PC-3 (cell line): ENCODE measurements at regions not wholly inside any gene's neighbourhood (a gene's known extent, or its start where the extent isn't known, plus 50 kb on each side); places are given as distances from the start of the nearest gene placed in this dataset.

Experiments used
- ATAC-seq: fragments of 200-7000 bp; cut with Tn5 transposase; 2 replicates; pipeline ENCODE4 v1.9.1; 2020; ENCODE audit warnings: mild to moderate bottlenecking, moderate library complexity
- BruUV-seq: library from RNA; stranded (reverse); fragments of 400-500 nt; replicated peaks from 2 replicates; lab custom pipeline; 2021; lab: Mats Ljungman, UMichigan
- CTCF ChIA-PET: fragments of 300-600 bp; sonication (Branson Sonifier 250); formaldehyde crosslinking; loops from one replicate; lab custom pipeline; 2022; ENCODE audit warnings: antibody characterized with exemption; lab: Charles Lee
- POLR2A ChIA-PET: fragments of 300-600 bp; sonication (Branson Sonifier 250); formaldehyde crosslinking; loops from one replicate; lab custom pipeline; 2022; ENCODE audit warnings: antibody characterized with exemption; ENCODE audit not compliant: unreplicated experiment; lab: Charles Lee
- DNase-seq: peaks from one replicate; pipeline ENCODE4 v3.0.0-alpha.2; 2015
- H2AFZ ChIP-seq: fragments of 300-600 bp; sonication (generic); 2 replicates; pipeline ENCODE4 v1.6.0; 2016; ENCODE audit warnings: antibody characterized with exemption, low read length
- H3F3A ChIP-seq: fragments of 300-600 bp; sonication (generic); one replicate; pipeline ENCODE4 v1.6.0; 2017; ENCODE audit warnings: antibody characterized with exemption, low read length, control low read depth, mild to moderate bottlenecking; ENCODE audit not compliant: unreplicated experiment
- H3K27ac ChIP-seq: fragments of 300-600 bp; sonication (generic); 2 replicates; pipeline ENCODE4 v1.5.1; 2016; ENCODE audit warnings: mild to moderate bottlenecking, low read length
- H3K27me3 ChIP-seq: fragments of 300-600 bp; sonication (generic); 2 replicates; pipeline ENCODE4 v1.6.1; 2016; ENCODE audit warnings: low read length, mixed read lengths
- H3K36me3 ChIP-seq: fragments of 300-600 bp; sonication (generic); 2 replicates; pipeline ENCODE4 v1.6.1; 2016; ENCODE audit warnings: low read depth, mixed run types, low read length, mixed read lengths
- H3K4me1 ChIP-seq: fragments of 300-600 bp; sonication (generic); 2 replicates; pipeline ENCODE4 v1.5.1; 2016; ENCODE audit warnings: low read length; ENCODE audit not compliant: insufficient read depth
- H3K4me2 ChIP-seq: fragments of 300-600 bp; sonication (generic); 2 replicates; pipeline ENCODE4 v1.6.0; 2016; ENCODE audit warnings: low read length
- H3K4me3 ChIP-seq: fragments of 300-600 bp; sonication (generic); 2 replicates; pipeline ENCODE4 v1.5.1; 2016; ENCODE audit warnings: mild to moderate bottlenecking, low read length, mixed read lengths
- H3K79me2 ChIP-seq: fragments of 300-600 bp; sonication (generic); 2 replicates; pipeline ENCODE4 v1.6.1; 2017; ENCODE audit warnings: low read length, mixed read lengths
- H3K9ac ChIP-seq: fragments of 300-600 bp; sonication (generic); 2 replicates; pipeline ENCODE4 v1.6.0; 2016; ENCODE audit warnings: mild to moderate bottlenecking, low read length
- H3K9me2 ChIP-seq: fragments of 300-600 bp; sonication (generic); replicated peaks from 2 replicates; pipeline ENCODE4 v1.6.1; 2016; ENCODE audit warnings: mixed run types, low read length, mixed read lengths
- H3K9me3 ChIP-seq: fragments of 300-600 bp; sonication (generic); 2 replicates; pipeline ENCODE4 v1.6.1; 2016; ENCODE audit warnings: low read length, mixed read lengths
- H4K20me1 ChIP-seq: fragments of 300-600 bp; sonication (generic); 2 replicates; pipeline ENCODE4 v1.6.1; 2016; ENCODE audit warnings: low read length, mixed read lengths
- EZH2 ChIP-seq: fragments of 300-600 bp; sonication (generic); IDR thresholded peaks from one replicate; pipeline ENCODE4 v1.6.1; 2017; ENCODE audit warnings: antibody characterized with exemption, mild to moderate bottlenecking, low read length; ENCODE audit not compliant: unreplicated experiment
- EZH2phosphoT487 ChIP-seq: fragments of 300-600 bp; sonication (generic); IDR thresholded peaks from 2 replicates; pipeline ENCODE4 v1.6.1; 2018; ENCODE audit warnings: mild to moderate bottlenecking, antibody characterized with exemption, low read length, borderline replicate concordance
- intact Hi-C: fragments of 100-400 bp; cut with micrococcal nuclease; formaldehyde crosslinking; loops from 2 replicates; pipeline ENCODE4 v1.9.0; 2023
- TF ChIP-seq, protein P1 (sequence below): fragments of 300-600 bp; sonication (generic); conservative IDR thresholded peaks from 2 replicates; pipeline ENCODE4 v1.5.1; 2017; ENCODE audit warnings: antibody characterized with exemption, low read depth, mild to moderate bottlenecking, low read length

DNA sequence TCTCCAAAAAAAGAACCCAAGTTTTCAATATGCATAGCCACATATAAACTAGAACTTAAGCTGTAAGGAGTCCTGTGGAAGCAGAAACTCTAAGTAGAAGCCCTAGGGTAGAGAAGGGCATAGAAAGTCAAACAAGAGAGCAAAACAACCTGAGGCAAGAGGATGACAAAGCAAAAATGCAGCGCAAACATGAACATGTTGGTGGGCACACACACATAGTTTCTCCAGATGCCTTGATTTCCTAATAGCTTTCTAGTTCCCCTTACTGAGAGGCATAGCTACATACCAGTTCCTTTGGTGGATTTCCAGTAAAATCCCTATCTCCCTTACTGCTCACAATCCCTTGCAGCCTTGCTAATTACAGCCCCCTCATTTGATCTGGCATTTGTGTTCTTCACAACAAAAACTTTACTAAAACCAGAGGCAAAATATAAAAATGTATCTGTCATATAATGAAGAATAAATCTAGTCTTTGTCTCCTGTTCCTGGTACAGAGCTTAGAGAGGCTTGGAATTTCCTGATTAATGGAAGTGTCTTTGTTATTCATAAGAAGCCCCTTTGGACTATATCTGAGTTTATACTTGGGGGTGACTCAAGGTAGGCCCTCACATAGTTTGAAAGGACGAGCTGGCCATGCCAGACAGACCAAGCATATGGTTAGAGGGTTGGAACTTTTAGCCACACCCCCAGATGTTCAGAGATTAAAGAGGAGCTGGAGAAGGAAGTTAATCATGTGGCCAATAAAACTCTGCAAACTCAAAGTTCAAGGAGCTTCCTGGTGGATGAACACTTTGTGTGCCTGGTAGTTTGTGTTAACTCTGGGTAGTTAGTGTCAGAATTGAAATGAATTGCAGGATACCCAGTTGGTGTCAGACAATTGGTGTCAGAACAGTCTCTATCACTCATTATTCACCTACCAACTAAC is 52.7 kb upstream of the ZCCHC13 start:
- Histone ChIP-seq H3K4me3 (no peak overlapping the region), H2AFZ (no peak overlapping the region), H3K79me2 (no peaks in the 10 kb centered on the region), H3K36me3 (peaks cover 14% of the 10 kb centered on the region), H3K4me1 (peaks cover 19% of the 10 kb centered on the region), H3K4me2 (no peak overlapping the region), H3K27me3 (no peaks in the 10 kb centered on the region), H3K9me2 (no peaks in the 10 kb centered on the region), H3K9me3 (no peaks in the 10 kb centered on the region), H3K27ac (no peak overlapping the region), H3K9ac (no peak overlapping the region), H3F3A (no peaks in the 10 kb centered on the region), H4K20me1 (no peaks in the 10 kb centered on the region)
- intact Hi-C loops: no loop called here
- ATAC-seq: peak; percentile 67
- BruUV-seq: no TSS peak
- peak; percentile 38 for DNase-seq
- no peak for TF ChIP-seq EZH2
- TF ChIP-seq, protein P1, sequence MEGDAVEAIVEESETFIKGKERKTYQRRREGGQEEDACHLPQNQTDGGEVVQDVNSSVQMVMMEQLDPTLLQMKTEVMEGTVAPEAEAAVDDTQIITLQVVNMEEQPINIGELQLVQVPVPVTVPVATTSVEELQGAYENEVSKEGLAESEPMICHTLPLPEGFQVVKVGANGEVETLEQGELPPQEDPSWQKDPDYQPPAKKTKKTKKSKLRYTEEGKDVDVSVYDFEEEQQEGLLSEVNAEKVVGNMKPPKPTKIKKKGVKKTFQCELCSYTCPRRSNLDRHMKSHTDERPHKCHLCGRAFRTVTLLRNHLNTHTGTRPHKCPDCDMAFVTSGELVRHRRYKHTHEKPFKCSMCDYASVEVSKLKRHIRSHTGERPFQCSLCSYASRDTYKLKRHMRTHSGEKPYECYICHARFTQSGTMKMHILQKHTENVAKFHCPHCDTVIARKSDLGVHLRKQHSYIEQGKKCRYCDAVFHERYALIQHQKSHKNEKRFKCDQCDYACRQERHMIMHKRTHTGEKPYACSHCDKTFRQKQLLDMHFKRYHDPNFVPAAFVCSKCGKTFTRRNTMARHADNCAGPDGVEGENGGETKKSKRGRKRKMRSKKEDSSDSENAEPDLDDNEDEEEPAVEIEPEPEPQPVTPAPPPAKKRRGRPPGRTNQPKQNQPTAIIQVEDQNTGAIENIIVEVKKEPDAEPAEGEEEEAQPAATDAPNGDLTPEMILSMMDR: no peak
- TF ChIP-seq EZH2phosphoT487: no peak
- ChIA-PET CTCF (no interaction called here), POLR2A (no interaction called here)

DNA sequence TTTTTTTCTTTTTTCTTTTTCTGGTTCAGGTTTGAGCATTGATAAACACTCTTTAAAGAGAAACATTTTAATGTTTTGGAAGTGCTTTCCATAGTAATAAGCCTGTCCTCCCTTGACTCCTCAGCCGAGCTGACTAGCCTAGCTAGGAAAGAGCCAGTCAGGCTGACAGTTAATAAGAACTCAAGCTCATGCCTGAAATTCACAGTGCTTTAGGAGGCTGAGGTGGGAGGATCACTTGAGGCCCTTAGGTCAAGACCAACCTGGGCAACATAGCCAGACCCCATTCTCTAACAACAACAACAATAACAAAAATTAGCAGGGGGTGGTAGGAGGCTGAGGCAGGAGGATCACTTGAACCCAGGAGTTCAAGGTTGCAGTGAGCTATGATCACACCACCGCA is 53.4 kb upstream of the ZCCHC13 start:
- no peaks in the 10 kb centered on the region for H3K9me2 ChIP-seq
- H3K27me3 ChIP-seq: no peaks in the 10 kb centered on the region
- no peak overlapping the region for H3K4me2 ChIP-seq
- no peaks in the 10 kb centered on the region for H3F3A ChIP-seq
- intact Hi-C loops: no loop called here
- no peak overlapping the region for H3K4me3 ChIP-seq
- ChIA-PET CTCF (no interaction called here), POLR2A (no interaction called here)
- no peaks in the 10 kb centered on the region for H3K79me2 ChIP-seq
- H4K20me1 ChIP-seq: no peaks in the 10 kb centered on the region
- BruUV-seq: no TSS peak
- no peak for DNase-seq
- ATAC-seq: no peak
- H3K4me1 ChIP-seq: peaks cover 19% of the 10 kb centered on the region
- H3K9ac ChIP-seq: no peak overlapping the region
- no peaks in the 10 kb centered on the region for H3K9me3 ChIP-seq
- H3K27ac ChIP-seq: no peak overlapping the region
- no peak overlapping the region for H2AFZ ChIP-seq
- TF ChIP-seq, protein P1: no peak
- TF ChIP-seq EZH2: no peak
- TF ChIP-seq EZH2phosphoT487: no peak
- peaks cover 9% of the 10 kb centered on the region for H3K36me3 ChIP-seq

DNA sequence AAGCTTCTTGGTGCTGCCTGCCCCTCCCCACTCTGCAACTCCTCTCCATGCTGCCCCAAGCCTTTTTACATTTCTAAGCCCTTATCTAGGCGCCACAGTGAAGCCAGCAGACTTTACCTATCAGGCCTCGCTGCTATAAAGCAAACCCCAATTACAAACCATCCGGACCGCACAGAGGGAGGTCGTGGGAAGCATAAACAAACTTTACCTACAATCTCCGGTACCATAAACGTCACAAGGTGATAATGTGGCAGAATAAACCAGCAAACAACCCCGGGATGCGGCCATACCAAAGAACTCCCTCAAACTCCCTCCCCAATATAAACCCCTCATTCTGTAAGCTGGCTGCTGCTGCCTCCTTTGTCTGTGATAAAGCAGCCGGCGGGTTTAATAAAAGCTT is 54.0 kb upstream of the ZCCHC13 start:
- Histone ChIP-seq H3K4me2 (no peak overlapping the region), H3F3A (no peaks in the 10 kb centered on the region), H4K20me1 (no peaks in the 10 kb centered on the region), H3K9me3 (no peaks in the 10 kb centered on the region), H3K9me2 (no peaks in the 10 kb centered on the region), H3K27me3 (no peaks in the 10 kb centered on the region), H3K27ac (no peak overlapping the region), H2AFZ (no peak overlapping the region), H3K79me2 (no peaks in the 10 kb centered on the region), H3K36me3 (peaks cover 6% of the 10 kb centered on the region; the same call in 1 of the 2 replicates), H3K4me1 (peaks cover 19% of the 10 kb centered on the region), H3K9ac (no peak overlapping the region), H3K4me3 (no peak overlapping the region)
- no peak for TF ChIP-seq EZH2
- no peak for TF ChIP-seq EZH2phosphoT487
- ATAC-seq (no peak), DNase-seq (no peak)
- BruUV-seq: no TSS peak
- intact Hi-C loops: no loop called here
- ChIA-PET POLR2A (interaction anchor here (0.7 kb wide), 1 partner anchor 79 kb away, joined by 6 read pairs; no protein-coding TSS in a partner anchor), CTCF (no interaction called here)
